Effector memory CD8-positive, alpha-beta T cell (primary cell): ENCODE measurements at regions not wholly inside any gene's neighbourhood (a gene's known extent, or its start where the extent isn't known, plus 50 kb on each side); places are given as distances from the start of the nearest gene placed in this dataset.
A peak's percentile ranks its signal among the peaks of the same experiment; 100 is the strongest.
"Not testable (repeated sequence)": the region's sequence is repeated elsewhere in the genome, so short reads cannot be mapped to it uniquely, and the experiment has no call there.

Source experiments
- ATAC-seq: fragments of 150-1000 bp; cut with Tn5 transposase; replicated peaks from 2 replicates; pipeline ENCODE4 v1.10.0; 2021; ENCODE audit warnings: mild to moderate bottlenecking, moderate library complexity
- DNase-seq, 3 experiments: peaks; one replicate each; pipeline ENCODE4 v3.0.0; 2021
- H3K27ac Mint-ChIP-seq, 2 donors: one replicate each; pipeline ENCODE4 v1.8.0; 2022; ENCODE audit warnings: mild to moderate bottlenecking in 2 of 2, mixed read lengths in 2 of 2, moderate library complexity in 2 of 2
- H3K27me3 Mint-ChIP-seq, 2 donors: one replicate each; pipeline ENCODE4 v1.8.0; 2022; ENCODE audit warnings: mixed read lengths in 2 of 2
- H3K36me3 Mint-ChIP-seq: one replicate; pipeline ENCODE4 v1.8.0; 2022; ENCODE audit warnings: mild to moderate bottlenecking, moderate library complexity, mixed read lengths; ENCODE audit not compliant: insufficient read depth
- H3K4me1 Mint-ChIP-seq, 2 donors: one replicate each; pipeline ENCODE4 v1.8.0; 2022; ENCODE audit warnings: low read depth in 2 of 2, mixed read lengths in 2 of 2
- H3K4me3 Mint-ChIP-seq, 2 donors: one replicate each; pipeline ENCODE4 v1.8.0; 2022; ENCODE audit warnings: mild to moderate bottlenecking in 2 of 2, mixed read lengths in 2 of 2, moderate library complexity in 2 of 2
- H3K9me3 Mint-ChIP-seq, 2 donors: one replicate each; pipeline ENCODE4 v1.8.0; 2022; ENCODE audit warnings: mixed read lengths in 2 of 2

DNA sequence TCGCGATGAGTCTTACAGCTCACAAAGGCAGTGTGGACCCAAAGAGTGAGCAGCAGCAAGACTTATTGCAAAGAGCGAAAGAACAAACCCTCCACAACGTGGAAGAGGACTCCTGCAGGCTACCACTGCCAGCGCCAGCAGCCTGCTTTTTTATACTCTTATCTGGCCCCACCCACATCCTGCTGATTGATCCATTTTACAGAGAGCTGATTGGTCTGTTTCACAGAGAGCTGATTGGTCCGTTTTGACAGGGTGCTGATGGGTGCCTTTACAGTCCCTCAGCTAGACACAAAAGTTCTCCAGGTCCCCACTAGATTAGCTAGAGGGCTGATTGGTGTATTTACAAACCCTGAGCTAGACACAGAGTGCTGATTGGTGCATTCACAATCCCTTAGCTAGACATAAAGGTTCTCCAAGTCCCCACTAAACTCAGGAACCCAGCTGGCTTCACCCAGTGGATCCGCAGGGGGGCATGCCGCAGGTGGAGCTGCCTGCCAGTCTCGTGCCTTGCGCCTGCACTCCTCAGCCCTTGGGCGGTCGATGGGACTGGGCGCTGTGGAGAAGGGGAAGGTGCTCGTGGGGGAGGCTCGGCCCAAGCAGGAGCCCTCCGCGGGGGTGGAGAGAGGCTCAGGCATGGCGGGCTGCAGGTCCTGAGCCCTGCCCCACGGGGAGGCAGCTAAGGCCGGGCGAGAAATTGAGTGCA is 75.7 kb downstream of the QDPR start:
- H3K4me3 Mint-ChIP-seq, H3K27ac Mint-ChIP-seq, DNase-seq, ATAC-seq, H3K9me3 Mint-ChIP-seq, H3K4me1 Mint-ChIP-seq, H3K36me3 Mint-ChIP-seq, H3K27me3 Mint-ChIP-seq: not testable (repeated sequence)

GRCh38 chr4:17433827-17434226 is 78.1 kb downstream of the QDPR start:
- Mint-ChIP-seq H3K36me3 (peaks cover 5% of the 10 kb centered on the region), H3K27ac (no peak overlapping the region), H3K4me1 (no peaks in the 10 kb centered on the region), H3K27me3 (peaks cover 0 to 5% of the 10 kb centered on the region in 2 donors), H3K9me3 (peaks cover 0 to 1% of the 10 kb centered on the region in 2 donors), H3K4me3 (no peak overlapping the region)
- ATAC-seq (no peak), DNase-seq (no peak)

- Mint-ChIP-seq H3K4me3 (no peak overlapping the region), H3K27me3 (peaks cover 7 to 11% of the 10 kb centered on the region in 2 donors)
Observed at GRCh38 chr4:17427991-17428390, 83.9 kb downstream of the QDPR start.

DNA sequence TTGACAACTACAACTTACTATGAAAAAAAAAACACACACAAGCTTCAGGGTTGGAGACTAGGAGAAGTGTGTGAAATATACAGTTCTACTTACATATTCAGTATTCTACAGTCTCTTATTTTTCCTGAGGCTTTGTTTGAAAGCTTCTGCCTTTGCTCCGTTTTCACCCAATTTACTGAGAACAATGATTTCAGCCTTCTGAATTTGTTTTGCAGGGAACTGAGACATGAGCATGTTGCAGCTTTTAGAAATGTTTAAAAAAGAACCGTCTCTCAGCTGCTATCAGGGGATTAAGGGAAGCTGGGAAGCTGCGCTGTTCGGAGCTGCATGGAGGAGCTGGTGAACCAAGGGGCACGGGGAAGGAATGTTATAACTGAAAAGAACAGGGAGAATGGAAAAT is 85.7 kb downstream of the QDPR start:
- no peaks in the 10 kb centered on the region for H3K9me3 Mint-ChIP-seq
- no peak for ATAC-seq
- H3K4me1 Mint-ChIP-seq = no peaks in the 10 kb centered on the region
- H3K27ac Mint-ChIP-seq = no peak overlapping the region
- H3K27me3 Mint-ChIP-seq = peaks cover 11 to 20% of the 10 kb centered on the region in 2 donors
- H3K36me3 Mint-ChIP-seq = peaks cover 1% of the 10 kb centered on the region
- H3K4me3 Mint-ChIP-seq = no peak overlapping the region
- no peak for DNase-seq

More at GRCh38 chr4:17427991-17428390, 83.9 kb downstream of the QDPR start:
- Mint-ChIP-seq H3K36me3 (peaks cover 5% of the 10 kb centered on the region), H3K9me3 (peaks cover 0 to 1% of the 10 kb centered on the region in 2 donors), H3K4me1 (no peaks in the 10 kb centered on the region), H3K27ac (no peak overlapping the region)
- DNase-seq (no peak), ATAC-seq (no peak)

- Mint-ChIP-seq H3K9me3 (peaks cover 0 to 9% of the 10 kb centered on the region in 2 donors), H3K27ac (no peak overlapping the region), H3K36me3 (no peaks in the 10 kb centered on the region), H3K27me3 (peaks cover 38 to 52% of the 10 kb centered on the region in 2 donors), H3K4me1 (no peaks in the 10 kb centered on the region), H3K4me3 (no peak overlapping the region)
- no peak for ATAC-seq
- no peak for DNase-seq
Observed at GRCh38 chr4:17418010-17418409, 93.9 kb downstream of the QDPR start.

- Mint-ChIP-seq H3K27me3 (peaks cover 26 to 33% of the 10 kb centered on the region in 2 donors), H3K9me3 (peaks cover 4 to 9% of the 10 kb centered on the region in 2 donors), H3K4me1 (no peaks in the 10 kb centered on the region), H3K4me3 (no peak overlapping the region), H3K36me3 (no peaks in the 10 kb centered on the region), H3K27ac (no peak overlapping the region)
- no peak for DNase-seq
- ATAC-seq = no peak
Observed at GRCh38 chr4:17414392-17414791, 97.5 kb downstream of the QDPR start.

DNA sequence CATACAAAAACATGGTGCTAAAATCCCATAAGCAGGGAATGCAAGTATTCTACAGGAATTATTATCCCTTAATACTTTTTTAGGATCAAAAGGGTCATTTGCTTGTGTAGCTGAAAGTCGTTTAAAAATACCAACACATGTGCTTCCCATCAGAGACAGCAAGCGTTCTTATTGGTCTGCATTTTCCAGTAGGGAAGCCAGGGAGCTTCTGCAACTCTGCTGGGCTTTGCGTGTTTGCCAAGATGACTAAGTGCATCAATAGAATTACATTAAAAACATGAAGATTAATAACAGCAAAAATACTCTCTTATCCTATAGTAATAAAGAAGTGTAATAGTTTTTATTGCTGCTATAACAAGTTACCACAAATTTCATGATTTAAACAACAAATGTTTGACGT is 111.2 kb downstream of the QDPR start:
- no peak overlapping the region for H3K4me3 Mint-ChIP-seq
- no peaks in the 10 kb centered on the region for H3K9me3 Mint-ChIP-seq
- H3K27me3 Mint-ChIP-seq = peaks cover 5 to 9% of the 10 kb centered on the region in 2 donors
- no peaks in the 10 kb centered on the region for H3K4me1 Mint-ChIP-seq
- no peak for DNase-seq
- H3K36me3 Mint-ChIP-seq = no peaks in the 10 kb centered on the region
- H3K27ac Mint-ChIP-seq = no peak overlapping the region
- ATAC-seq = no peak

- Mint-ChIP-seq H3K4me1 (no peaks in the 10 kb centered on the region), H3K4me3 (no peak overlapping the region), H3K27ac (no peak overlapping the region), H3K36me3 (no peaks in the 10 kb centered on the region), H3K27me3 (peaks cover 5 to 9% of the 10 kb centered on the region in 2 donors), H3K9me3 (no peaks in the 10 kb centered on the region)
- DNase-seq = no peak
- no peak for ATAC-seq
Observed at GRCh38 chr4:17398805-17399204, 113.1 kb downstream of the QDPR start.

GRCh38 chr4:17398035-17398434 is 113.9 kb downstream of the QDPR start:
- Mint-ChIP-seq H3K4me3 (no peak overlapping the region), H3K4me1 (no peaks in the 10 kb centered on the region), H3K27ac (no peak overlapping the region), H3K36me3 (no peaks in the 10 kb centered on the region), H3K27me3 (peaks cover 5 to 9% of the 10 kb centered on the region in 2 donors), H3K9me3 (no peaks in the 10 kb centered on the region)
- ATAC-seq (no peak), DNase-seq (no peak)

DNA sequence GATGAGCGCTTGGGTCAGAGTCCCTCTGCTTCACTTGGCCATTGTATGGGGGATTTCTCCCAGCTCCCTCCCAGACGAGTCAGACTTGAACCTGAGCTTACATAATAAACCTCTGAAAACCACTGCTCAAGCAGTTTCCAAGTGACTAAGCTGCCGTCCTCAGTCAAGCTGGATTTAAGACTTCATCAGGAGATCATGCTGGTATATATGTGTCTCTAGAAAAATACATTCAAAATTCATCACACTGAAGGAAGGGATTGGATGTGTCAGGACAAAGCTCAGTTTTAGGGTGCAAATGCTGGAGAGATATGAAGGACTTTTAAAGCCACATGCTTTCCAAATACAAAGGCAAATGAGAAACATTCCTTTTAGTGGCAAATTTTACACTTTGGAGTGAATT is 114.3 kb downstream of the QDPR start:
- no peaks in the 10 kb centered on the region for H3K9me3 Mint-ChIP-seq
- H3K27me3 Mint-ChIP-seq = peaks cover 5 to 9% of the 10 kb centered on the region in 2 donors
- no peaks in the 10 kb centered on the region for H3K36me3 Mint-ChIP-seq
- DNase-seq = no peak
- H3K27ac Mint-ChIP-seq = no peak overlapping the region
- no peak for ATAC-seq
- no peak overlapping the region for H3K4me3 Mint-ChIP-seq
- H3K4me1 Mint-ChIP-seq = no peaks in the 10 kb centered on the region

- no peaks in the 10 kb centered on the region for H3K27me3 Mint-ChIP-seq
- DNase-seq = peak in 2 of 3 experiments; percentile 1 to 5
- peaks cover 0 to 1% of the 10 kb centered on the region in 2 donors for H3K9me3 Mint-ChIP-seq
- H3K4me3 Mint-ChIP-seq = peak overlapping the region; percentile 62 to 74
- peak overlapping the region; percentile 79 to 88 for H3K27ac Mint-ChIP-seq
- H3K36me3 Mint-ChIP-seq = peaks cover 3% of the 10 kb centered on the region
- ATAC-seq = peak; percentile 66
- H3K4me1 Mint-ChIP-seq = peaks cover 12 to 18% of the 10 kb centered on the region in 2 donors
Observed at GRCh38 chr4:17385403-17385802, 126.5 kb downstream of the QDPR start.

DNA sequence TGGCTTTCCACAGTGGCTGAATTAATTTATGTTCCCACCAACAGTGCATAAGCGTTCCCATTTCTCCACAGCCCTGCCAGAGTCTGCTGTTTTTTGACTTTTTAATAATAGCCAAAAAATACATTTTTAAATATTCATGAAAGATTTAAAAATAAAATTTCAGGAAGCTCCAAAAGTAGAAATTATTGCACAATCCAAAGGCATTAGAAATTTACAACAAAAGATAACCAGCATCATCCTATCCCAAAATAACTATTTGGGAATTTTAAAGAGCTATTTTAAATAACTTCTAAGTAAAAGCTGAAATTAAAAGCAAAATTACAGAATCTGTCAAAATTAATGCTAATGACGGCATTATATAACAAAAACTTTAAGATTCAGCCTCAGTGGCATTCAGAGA is 131.5 kb downstream of the QDPR start:
- peaks cover 0 to 17% of the 10 kb centered on the region in 2 donors for H3K27me3 Mint-ChIP-seq
- no peak overlapping the region for H3K4me3 Mint-ChIP-seq
- ATAC-seq (no peak), DNase-seq (no peak)
- H3K27ac Mint-ChIP-seq = no peak overlapping the region
- H3K36me3 Mint-ChIP-seq = no peaks in the 10 kb centered on the region
- H3K9me3 Mint-ChIP-seq = no peaks in the 10 kb centered on the region
- peaks cover 5 to 10% of the 10 kb centered on the region in 2 donors for H3K4me1 Mint-ChIP-seq

DNA sequence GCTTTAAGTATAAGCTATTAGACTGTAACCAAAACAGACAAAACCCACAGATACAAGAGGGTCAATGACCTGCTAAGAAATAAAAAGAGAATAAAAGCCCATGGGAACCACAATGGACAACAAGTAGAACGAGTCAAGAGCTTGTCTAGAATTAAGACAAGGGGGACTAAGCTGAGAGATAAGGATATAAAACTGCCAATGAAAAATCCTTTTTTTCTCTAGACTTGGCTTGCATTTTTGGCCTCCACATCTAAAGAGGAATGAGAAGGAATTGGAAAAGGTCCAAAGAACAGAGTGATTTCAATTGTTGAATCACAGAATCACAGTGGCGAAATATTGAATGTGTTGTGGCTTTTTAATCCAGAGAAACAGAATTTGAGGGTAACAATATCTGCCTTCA is 135.7 kb downstream of the QDPR start:
- Mint-ChIP-seq H3K27ac (no peak overlapping the region), H3K4me3 (no peak overlapping the region), H3K9me3 (no peaks in the 10 kb centered on the region), H3K36me3 (no peaks in the 10 kb centered on the region), H3K4me1 (no peaks in the 10 kb centered on the region), H3K27me3 (peaks cover 0 to 17% of the 10 kb centered on the region in 2 donors)
- ATAC-seq (no peak), DNase-seq (no peak)

DNA sequence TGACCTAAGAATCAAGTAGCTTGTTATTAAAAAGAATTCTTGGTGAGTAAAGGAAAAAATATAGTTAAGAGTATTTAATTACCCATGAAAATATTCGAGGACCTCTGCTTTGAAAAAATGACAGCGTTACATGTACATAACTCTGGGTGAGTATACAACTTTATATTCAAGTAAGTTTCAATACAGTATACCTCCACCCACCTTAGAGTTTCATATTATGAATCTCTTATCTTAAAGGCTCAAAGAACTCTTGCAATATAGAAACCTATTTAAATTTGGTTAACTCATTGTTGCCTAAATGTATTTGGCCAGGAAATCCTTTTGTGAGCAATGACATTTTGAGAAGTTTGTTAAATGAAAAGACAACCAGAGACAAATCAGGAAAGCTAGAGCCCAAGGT is 138.2 kb downstream of the QDPR start:
- no peaks in the 10 kb centered on the region for H3K9me3 Mint-ChIP-seq
- no peak overlapping the region for H3K27ac Mint-ChIP-seq
- H3K36me3 Mint-ChIP-seq = peaks cover 3% of the 10 kb centered on the region
- no peaks in the 10 kb centered on the region for H3K4me1 Mint-ChIP-seq
- ATAC-seq = no peak
- peaks cover 0 to 17% of the 10 kb centered on the region in 2 donors for H3K27me3 Mint-ChIP-seq
- no peak for DNase-seq
- H3K4me3 Mint-ChIP-seq = no peak overlapping the region
